Cerebellar cortex (tissue), 1 donor: ENCODE measurements at regions not wholly inside any gene's neighbourhood (a gene's known extent, or its start where the extent isn't known, plus 50 kb on each side); places are given as distances from the start of the nearest gene placed in this dataset.
"Not testable (repeated sequence)": the region's sequence is repeated elsewhere in the genome, so short reads cannot be mapped to it uniquely, and the experiment has no call there.

Experiments used
- DNase-seq: peaks from one replicate; pipeline ENCODE4 v3.0.0-alpha.2; 2015; ENCODE audit warnings: low spot score

GRCh38 chr2:49318531-49318930 lies 164.2 kb upstream of the FSHR start:
- no peak for DNase-seq

GRCh38 chr2:49309461-49309860 lies 155.1 kb upstream of the FSHR start:
- DNase-seq = no peak

GRCh38 chr2:49306925-49307324 lies 152.6 kb upstream of the FSHR start:
- DNase-seq = no peak

GRCh38 chr2:49298693-49299092 lies 144.4 kb upstream of the FSHR start:
- not testable (repeated sequence) for DNase-seq

GRCh38 chr2:49298230-49298629 lies 143.9 kb upstream of the FSHR start:
- DNase-seq = no peak

GRCh38 chr2:49296107-49296867 lies 142.0 kb upstream of the FSHR start:
- DNase-seq = peak; percentile 52

GRCh38 chr2:49294225-49294624 lies 139.9 kb upstream of the FSHR start:
- no peak for DNase-seq

- no peak for DNase-seq
Observed at GRCh38 chr2:49291619-49292018, 137.3 kb upstream of the FSHR start.

- DNase-seq = no peak
Observed at GRCh38 chr2:49289711-49290110, 135.4 kb upstream of the FSHR start.

GRCh38 chr2:49288902-49289700 lies 134.8 kb upstream of the FSHR start:
- peak; percentile 73 for DNase-seq

GRCh38 chr2:49288113-49288705 lies 133.9 kb upstream of the FSHR start:
- peak; percentile 93 for DNase-seq

GRCh38 chr2:49286726-49287125 lies 132.4 kb upstream of the FSHR start:
- no peak for DNase-seq

- DNase-seq = no peak
Observed at GRCh38 chr2:49286045-49286444, 131.7 kb upstream of the FSHR start.

GRCh38 chr2:49278561-49278960 lies 124.2 kb upstream of the FSHR start:
- DNase-seq = no peak

GRCh38 chr2:49278141-49278540 lies 123.8 kb upstream of the FSHR start:
- no peak for DNase-seq

- DNase-seq = no peak
Observed at GRCh38 chr2:49271060-49271606, 116.8 kb upstream of the FSHR start.

GRCh38 chr2:49270091-49270490 lies 115.8 kb upstream of the FSHR start:
- DNase-seq = no peak

GRCh38 chr2:49265471-49265870 lies 111.2 kb upstream of the FSHR start:
- DNase-seq = no peak

- DNase-seq = no peak
Observed at GRCh38 chr2:49262801-49263560, 108.7 kb upstream of the FSHR start.

- DNase-seq = no peak
Observed at GRCh38 chr2:49261781-49262180, 107.5 kb upstream of the FSHR start.

- DNase-seq = no peak
Observed at GRCh38 chr2:49260979-49261538, 106.7 kb upstream of the FSHR start.

GRCh38 chr2:49259926-49260325 lies 105.6 kb upstream of the FSHR start:
- no peak for DNase-seq
